CD4-positive, alpha-beta T cell treated with Interleukin-1 beta for 1 hour (primary cell): ENCODE measurements at regions not wholly inside any gene's neighbourhood (a gene's known extent, or its start where the extent isn't known, plus 50 kb on each side); places are given as distances from the start of the nearest gene placed in this dataset.
"Not testable (repeated sequence)": the region's sequence is repeated elsewhere in the genome, so short reads cannot be mapped to it uniquely, and the experiment has no call there.

ENCODE experiments used
- DNase-seq, 2 donors: peaks; one replicate each; pipeline ENCODE4 v3.0.0-alpha.2; 2020 to 2022

GRCh38 chr19:5290336-5291262 is 50.0 kb downstream of the PTPRS start:
- no peak for DNase-seq

- no peak for DNase-seq
These were observed 51.3 kb downstream of the PTPRS start for GRCh38 chr19:5289060-5289990.

DNA sequence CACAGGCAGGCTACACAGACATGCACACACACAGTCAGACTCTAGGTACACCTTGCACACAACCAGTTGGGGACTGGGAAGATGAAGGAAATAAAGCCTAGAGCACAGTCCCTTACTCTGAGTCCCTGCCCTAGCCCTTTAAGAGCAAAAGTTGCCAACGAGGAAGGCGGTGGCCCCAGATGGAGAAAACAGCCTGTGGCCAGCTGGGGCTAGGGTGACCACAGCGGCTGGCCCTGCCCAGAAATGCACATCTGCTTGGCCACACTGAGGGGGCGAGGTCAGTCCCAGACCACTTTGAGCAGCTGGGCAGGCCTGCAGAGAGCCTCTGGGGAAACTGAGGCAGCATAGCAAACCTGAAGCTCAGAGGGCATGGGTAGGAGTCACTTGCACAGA is 52.3 kb downstream of the PTPRS start:
- no peak for DNase-seq

GRCh38 chr19:5287066-5287465 is 53.5 kb downstream of the PTPRS start:
- no peak for DNase-seq

- DNase-seq = no peak
These were observed 54.1 kb downstream of the PTPRS start for GRCh38 chr19:5286465-5287029.

GRCh38 chr19:5285955-5286354 is 54.7 kb downstream of the PTPRS start:
- DNase-seq = no peak

GRCh38 chr19:5285311-5285710 is 55.3 kb downstream of the PTPRS start:
- no peak for DNase-seq

DNA sequence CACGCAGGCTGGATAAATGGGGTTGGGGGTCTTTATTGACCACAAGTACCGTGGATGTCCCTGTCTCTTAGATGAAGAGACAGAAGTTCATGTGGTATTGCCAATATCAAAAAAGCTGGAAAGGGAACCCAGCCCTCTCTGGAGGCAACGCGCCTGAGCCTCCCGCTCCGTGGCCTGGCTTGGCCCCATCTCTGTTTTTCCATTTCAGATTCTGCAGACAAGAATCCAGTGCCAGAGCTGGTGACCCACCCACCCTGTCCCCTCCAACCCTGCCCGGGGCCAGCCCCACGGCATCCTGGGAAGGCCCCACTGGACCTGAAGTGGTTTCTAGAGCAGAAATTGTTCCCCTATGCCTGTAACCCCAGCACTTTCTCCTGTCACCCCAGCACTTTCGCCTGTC is 57.7 kb downstream of the PTPRS start:
- DNase-seq = no peak

- no peak for DNase-seq
These were observed 59.0 kb downstream of the PTPRS start for GRCh38 chr19:5281588-5281987.

DNA sequence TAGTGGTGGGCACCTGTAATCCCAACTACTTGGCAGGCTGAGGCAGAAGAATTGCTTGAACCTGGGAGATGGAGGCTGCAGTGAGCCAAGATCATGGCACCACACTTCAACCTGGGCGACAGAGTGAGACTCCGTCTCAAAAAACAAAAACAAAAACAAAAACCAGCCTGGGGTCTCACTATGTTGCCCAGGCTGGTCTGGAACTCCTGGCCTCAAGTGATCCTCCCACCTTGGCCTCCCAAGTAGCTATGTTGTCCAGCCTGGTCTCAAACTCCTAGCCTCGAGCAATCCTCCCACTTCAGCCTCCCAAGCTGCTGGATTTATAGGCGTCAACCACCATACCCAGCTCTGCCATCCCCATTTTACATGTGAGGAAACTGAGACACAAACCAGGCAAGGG is 64.9 kb downstream of the PTPRS start:
- not testable (repeated sequence) for DNase-seq

DNA sequence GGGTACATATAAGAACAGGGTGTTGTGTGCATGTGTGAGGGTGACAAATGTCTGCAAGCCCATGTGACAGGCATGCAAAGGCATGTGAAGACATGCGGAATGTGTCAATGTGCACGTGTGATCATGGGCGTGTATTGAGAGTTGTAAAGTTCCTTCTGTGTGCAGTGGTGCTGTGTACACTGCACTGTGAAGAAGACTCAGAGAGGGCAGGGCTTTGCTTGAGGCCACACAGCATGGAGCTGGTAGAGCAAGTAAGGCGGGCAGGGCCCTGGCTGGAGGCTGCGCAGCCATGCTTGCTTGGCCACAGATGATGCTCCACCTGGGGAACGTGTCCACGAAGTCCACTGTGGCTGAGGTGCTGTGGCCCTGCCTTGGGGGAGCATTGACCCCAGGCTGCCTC is 66.8 kb downstream of the PTPRS start:
- no peak for DNase-seq

DNA sequence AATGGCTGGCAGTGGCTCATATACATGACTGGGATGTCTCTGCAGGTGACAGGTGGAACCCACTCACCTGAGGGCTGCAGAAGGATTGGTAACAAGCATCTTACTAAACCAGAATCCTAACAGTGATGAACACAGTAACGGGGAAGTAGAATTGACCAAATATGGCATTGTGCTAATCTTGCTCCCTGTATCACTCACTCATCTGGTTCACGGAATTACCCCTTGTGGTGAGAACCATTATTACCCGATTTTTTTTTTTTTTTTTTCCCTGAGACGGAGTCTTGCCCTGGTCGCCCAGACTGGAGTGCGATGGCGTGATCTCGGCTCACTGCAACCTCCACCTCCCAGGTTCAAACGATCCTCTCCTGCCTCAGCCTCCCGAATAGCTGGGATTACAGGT is 69.5 kb downstream of the PTPRS start:
- DNase-seq = no peak

DNA sequence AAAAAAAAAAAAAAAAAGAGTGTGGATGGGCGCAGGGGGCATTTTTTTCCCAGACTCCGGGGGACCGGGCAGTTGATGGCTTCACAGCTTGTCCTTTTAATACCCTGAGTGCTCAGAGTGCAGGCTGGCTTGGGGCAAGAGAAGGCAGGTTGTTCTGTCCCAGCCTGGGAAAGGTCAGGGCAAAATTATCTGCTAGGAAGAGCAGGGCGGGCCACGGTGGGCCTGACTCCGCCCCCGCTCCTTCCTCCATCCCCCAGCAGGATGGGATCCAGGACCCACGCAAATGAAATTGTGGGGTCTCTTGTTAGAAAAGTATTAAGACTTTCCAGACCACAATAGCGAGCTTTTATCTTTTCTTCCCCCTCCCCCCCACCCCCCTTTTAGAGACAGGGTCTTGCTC is 70.7 kb downstream of the PTPRS start:
- no peak for DNase-seq

- no peak for DNase-seq
These were observed 71.3 kb downstream of the PTPRS start for GRCh38 chr19:5269279-5269678.

DNA sequence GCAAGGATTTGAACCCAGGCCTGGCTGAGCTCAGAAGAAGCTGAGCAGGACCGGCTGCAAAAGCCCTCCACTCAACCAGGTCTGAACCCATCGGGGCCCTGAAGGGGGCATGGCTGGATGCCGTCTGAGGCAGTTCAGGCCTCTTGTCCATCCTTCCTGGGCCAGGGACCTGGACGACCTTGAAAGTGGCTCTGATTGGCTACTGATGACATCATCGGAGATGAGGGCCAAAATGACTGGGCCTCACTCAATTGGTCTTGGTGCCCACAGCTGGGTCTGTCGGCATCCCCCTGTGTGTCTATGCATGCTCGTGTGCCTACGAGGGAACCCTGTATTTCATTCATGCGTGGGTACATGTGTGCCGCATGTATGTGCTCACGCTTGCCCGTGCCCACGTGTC is 71.8 kb downstream of the PTPRS start:
- no peak for DNase-seq

DNA sequence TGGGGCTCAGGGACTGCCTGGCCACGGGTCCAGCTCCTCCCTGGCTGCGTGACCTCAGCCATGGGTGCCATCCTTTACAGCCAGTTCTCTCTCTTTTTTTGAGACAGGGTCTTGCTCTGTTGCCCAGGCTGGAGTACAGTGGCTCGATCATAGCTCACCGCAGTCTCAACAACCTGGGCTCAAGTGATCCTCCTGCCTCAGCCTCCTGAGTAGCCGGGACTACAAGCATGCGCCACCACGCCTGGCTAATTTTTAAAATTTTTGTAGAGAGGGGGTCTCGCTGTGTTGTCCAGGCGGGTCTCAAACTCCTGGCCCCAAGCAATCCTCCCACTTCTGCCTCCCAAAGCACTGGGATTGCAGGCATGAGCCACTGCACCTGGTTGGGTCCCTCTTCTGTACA is 75.4 kb downstream of the PTPRS start:
- DNase-seq = no peak

GRCh38 chr19:5264453-5264852 is 76.2 kb downstream of the PTPRS start:
- DNase-seq = no peak

- DNase-seq = no peak
These were observed 77.0 kb downstream of the PTPRS start for GRCh38 chr19:5263615-5264014.

DNA sequence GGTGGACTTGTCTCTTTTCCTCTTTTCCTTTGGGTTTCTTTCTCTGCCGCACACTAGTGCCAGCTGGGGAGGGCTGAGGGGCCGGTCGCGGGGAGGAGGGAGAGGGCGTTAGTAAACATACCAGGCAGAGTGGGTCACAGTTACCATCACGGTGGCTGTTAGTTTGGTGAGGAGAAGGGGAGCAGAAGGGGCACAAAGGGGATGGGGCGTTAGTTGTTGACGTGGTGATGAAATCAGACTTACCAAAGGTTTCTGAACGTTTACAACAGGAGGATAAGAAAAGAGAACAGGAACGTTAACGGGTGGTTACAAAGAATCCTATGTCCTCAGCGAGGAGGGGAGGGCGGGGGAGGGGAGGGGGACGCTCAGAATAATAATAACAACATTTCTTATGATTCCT is 77.9 kb downstream of the PTPRS start:
- no peak for DNase-seq

DNA sequence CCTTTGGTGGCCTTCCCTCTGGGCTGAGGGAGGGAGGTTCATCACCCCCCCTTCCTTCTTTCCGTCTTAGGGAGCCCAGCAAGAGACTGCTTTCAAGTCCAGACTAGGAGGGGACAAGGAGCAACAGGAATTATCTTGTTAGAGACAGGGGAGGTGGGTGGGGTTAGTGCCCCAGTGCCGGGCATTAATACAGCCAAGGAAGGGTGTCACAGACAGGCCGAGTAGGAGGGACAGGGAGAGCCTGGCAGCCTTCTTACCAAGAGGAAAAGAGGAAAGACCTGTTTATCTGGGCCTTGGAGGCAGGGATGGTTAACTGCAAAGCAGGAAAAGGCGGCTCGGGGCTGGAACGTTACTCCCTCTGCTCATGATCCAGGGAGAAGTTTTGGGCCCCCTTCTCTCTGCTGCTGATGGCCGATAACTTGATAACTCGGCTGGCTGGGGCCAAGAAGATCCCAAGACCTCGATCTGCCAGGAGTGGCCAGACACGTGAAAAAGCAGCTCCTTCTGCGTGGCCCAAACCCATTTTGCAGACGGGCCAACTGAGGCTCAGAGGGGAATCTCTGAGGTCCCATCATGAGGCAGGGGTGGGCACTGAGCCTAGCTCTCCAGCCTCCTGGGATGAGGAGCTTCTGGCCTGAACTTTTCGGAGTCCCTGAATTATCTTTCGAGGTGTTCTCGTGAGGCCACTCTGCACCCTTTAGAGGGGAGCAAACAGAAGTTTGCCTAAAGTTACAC is 79.3 kb downstream of the PTPRS start:
- no peak for DNase-seq

DNA sequence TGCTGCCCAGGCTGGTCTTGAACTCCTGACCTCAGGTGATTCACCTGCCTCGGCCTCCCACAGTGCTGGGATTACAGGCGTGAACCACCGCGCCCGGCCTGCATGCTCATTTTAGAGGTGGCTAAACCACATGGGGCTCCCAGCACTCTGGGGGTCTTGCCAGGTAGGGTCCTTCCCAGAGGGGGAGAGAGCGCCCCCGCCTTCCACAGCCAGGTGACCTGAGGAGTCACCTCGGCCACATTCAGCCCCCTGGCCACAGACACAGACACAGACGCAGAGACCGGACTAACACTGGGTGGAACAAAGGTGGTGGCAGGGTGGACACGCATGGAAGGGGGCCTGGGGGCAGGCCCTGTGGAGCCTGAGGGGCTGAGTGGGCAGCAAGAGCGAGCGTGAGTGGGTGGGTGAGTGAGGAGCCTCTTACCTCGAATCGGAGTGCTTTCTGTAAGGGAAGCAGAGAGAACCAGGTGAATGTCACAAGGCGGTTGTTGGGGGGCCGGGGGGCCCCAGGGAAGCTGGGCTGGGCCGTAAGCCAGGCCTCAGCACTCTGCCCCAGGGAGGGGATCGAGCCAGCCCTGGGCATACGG is 80.1 kb downstream of the PTPRS start:
- no peak for DNase-seq

GRCh38 chr19:5259750-5260149 is 80.9 kb downstream of the PTPRS start:
- DNase-seq = no peak
